Nephron (organoid): ENCODE measurements at regions not wholly inside any gene's neighbourhood (a gene's known extent, or its start where the extent isn't known, plus 50 kb on each side); places are given as distances from the start of the nearest gene placed in this dataset.

Source experiments
- H3K27ac Mint-ChIP-seq, 3 experiments: 2 replicates each; pipeline ENCODE4 v1.8.0; 2020; ENCODE audit warnings: mixed read lengths in 3 of 3, mild to moderate bottlenecking in 2 of 3, moderate library complexity in 1 of 3
- H3K27me3 Mint-ChIP-seq: 2 replicates; pipeline ENCODE4 v1.8.0; 2021; ENCODE audit warnings: low read depth, mild to moderate bottlenecking, moderate library complexity, mixed read lengths
- H3K36me3 Mint-ChIP-seq: 2 replicates; pipeline ENCODE4 v1.8.0; 2020; ENCODE audit warnings: low read depth, mixed read lengths
- H3K4me1 Mint-ChIP-seq: 2 replicates; pipeline ENCODE4 v1.8.0; 2020; ENCODE audit warnings: mixed read lengths
- H3K4me3 Mint-ChIP-seq, 3 experiments: 2 replicates each; pipeline ENCODE4 v1.8.0; 2020; ENCODE audit warnings: mild to moderate bottlenecking in 3 of 3, mixed read lengths in 3 of 3, moderate library complexity in 2 of 3
- H3K9me3 Mint-ChIP-seq: 2 replicates; pipeline ENCODE4 v1.8.0; 2020; ENCODE audit warnings: mixed read lengths
- CTCF ChIP-seq, 3 experiments: fragments of 200-600 bp; sonication (generic); IDR thresholded peaks; one replicate each; pipeline ENCODE4 v1.5.0; 2021; ENCODE audit warnings: antibody characterized with exemption in 3 of 3; ENCODE audit not compliant: unreplicated experiment in 3 of 3

GRCh38 chr17:70503449-70503848, 334.1 kb downstream of the KCNJ2 start:
- Mint-ChIP-seq H3K36me3 (no peaks in the 10 kb centered on the region), H3K9me3 (no peaks in the 10 kb centered on the region), H3K4me3 (no peak overlapping the region), H3K4me1 (peaks cover 17% of the 10 kb centered on the region), H3K27me3 (no peaks in the 10 kb centered on the region), H3K27ac (no peak overlapping the region)
- no peak for TF ChIP-seq CTCF (IDR thresholded peaks at IDR 0.05; ENCODE audit: unreplicated experiment in 3 of 3)

GRCh38 chr17:70510288-70510687, 341.0 kb downstream of the KCNJ2 start:
- Mint-ChIP-seq H3K4me3 (no peak overlapping the region), H3K36me3 (no peaks in the 10 kb centered on the region), H3K9me3 (no peaks in the 10 kb centered on the region), H3K27me3 (no peaks in the 10 kb centered on the region), H3K27ac (no peak overlapping the region), H3K4me1 (no peaks in the 10 kb centered on the region)
- TF ChIP-seq CTCF (IDR thresholded peaks at IDR 0.05; ENCODE audit: unreplicated experiment in 3 of 3): no peak

GRCh38 chr17:70517816-70518215, 348.5 kb downstream of the KCNJ2 start:
- Mint-ChIP-seq H3K27me3 (no peaks in the 10 kb centered on the region), H3K36me3 (no peaks in the 10 kb centered on the region), H3K4me3 (no peak overlapping the region), H3K4me1 (peaks cover 9% of the 10 kb centered on the region), H3K9me3 (no peaks in the 10 kb centered on the region), H3K27ac (no peak overlapping the region)
- no peak for TF ChIP-seq CTCF (IDR thresholded peaks at IDR 0.05; ENCODE audit: unreplicated experiment in 3 of 3)

- peaks cover 9% of the 10 kb centered on the region for H3K4me1 Mint-ChIP-seq
- no peak overlapping the region for H3K4me3 Mint-ChIP-seq
- no peak for TF ChIP-seq CTCF (IDR thresholded peaks at IDR 0.05; ENCODE audit: unreplicated experiment in 3 of 3)
- H3K27me3 Mint-ChIP-seq: no peaks in the 10 kb centered on the region
- H3K27ac Mint-ChIP-seq: no peak overlapping the region
- no peaks in the 10 kb centered on the region for H3K9me3 Mint-ChIP-seq
- no peaks in the 10 kb centered on the region for H3K36me3 Mint-ChIP-seq
These were observed 350.0 kb downstream of the KCNJ2 start for GRCh38 chr17:70519300-70519699.

GRCh38 chr17:70520447-70520846, 351.1 kb downstream of the KCNJ2 start:
- TF ChIP-seq CTCF (IDR thresholded peaks at IDR 0.05; ENCODE audit: unreplicated experiment in 3 of 3): no peak
- peaks cover 9% of the 10 kb centered on the region for H3K4me1 Mint-ChIP-seq
- no peak overlapping the region for H3K4me3 Mint-ChIP-seq
- H3K27me3 Mint-ChIP-seq: no peaks in the 10 kb centered on the region
- H3K27ac Mint-ChIP-seq: no peak overlapping the region
- no peaks in the 10 kb centered on the region for H3K36me3 Mint-ChIP-seq
- H3K9me3 Mint-ChIP-seq: no peaks in the 10 kb centered on the region

- TF ChIP-seq CTCF (IDR thresholded peaks at IDR 0.05; ENCODE audit: unreplicated experiment in 3 of 3): no peak
- Mint-ChIP-seq H3K4me3 (no peak overlapping the region), H3K27me3 (no peaks in the 10 kb centered on the region), H3K27ac (no peak overlapping the region), H3K4me1 (peaks cover 9% of the 10 kb centered on the region), H3K36me3 (no peaks in the 10 kb centered on the region), H3K9me3 (no peaks in the 10 kb centered on the region)
These were observed 351.6 kb downstream of the KCNJ2 start for GRCh38 chr17:70520956-70521355.
